ENCODE measurements at regions not wholly inside any gene's neighbourhood (a gene's known extent, or its start where the extent isn't known, plus 50 kb on each side); places are given as distances from the start of the nearest gene placed in this dataset.

DNA sequence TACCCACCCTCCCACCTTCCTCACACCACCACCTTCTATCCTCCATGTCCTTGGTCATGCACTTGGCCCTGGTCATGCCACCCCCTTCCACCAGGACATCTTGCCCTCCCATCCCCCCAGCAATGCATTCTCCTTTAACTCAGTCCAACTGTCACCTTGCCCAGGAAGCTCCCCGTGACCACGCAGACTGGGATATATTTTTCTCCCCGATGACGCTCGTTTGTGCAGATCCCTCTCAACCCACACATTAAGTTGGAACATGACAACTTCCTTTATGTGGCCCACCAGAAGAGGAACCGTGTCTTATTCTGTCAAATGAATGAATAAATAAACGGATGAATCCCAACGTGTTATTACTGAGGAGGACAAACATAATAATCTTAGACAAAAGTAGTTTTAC is 82.8 kb upstream of the TAS2R1 start:
- Histone ChIP-seq H3K27ac (ENCODE audit: extremely low read depth, low read depth, low read length) (no peak overlapping the region), H3K4me1 (ENCODE audit: control insufficient read depth, insufficient read depth, low read length) (no peaks in the 10 kb centered on the region), H3K36me3 (ENCODE audit: control insufficient read depth in 2 of 2, insufficient read depth in 1 of 2, low read length in 2 of 2) (no peaks in the 10 kb centered on the region), H3K4me3 (ENCODE audit: low read depth, low read length) (no peak overlapping the region), H3K9me3 (ENCODE audit: control insufficient read depth, insufficient read depth, low read depth, low read length) (no peaks in the 10 kb centered on the region)
- TF ChIP-seq ZIC2 (tag by site-specific recombination; IDR thresholded peaks at IDR 0.05) (no peak), ZNF785 (tag by site-specific recombination; IDR thresholded peaks at IDR 0.05) (no peak), ZBTB17 (tag by site-specific recombination; IDR thresholded peaks at IDR 0.05) (no peak), SCRT1 (tag by site-specific recombination; IDR thresholded peaks at IDR 0.05; ENCODE audit: borderline replicate concordance) (no peak), ZEB2 (tag by site-specific recombination; IDR thresholded peaks at IDR 0.05) (no peak)
- TF ChIP-seq, protein P1, sequence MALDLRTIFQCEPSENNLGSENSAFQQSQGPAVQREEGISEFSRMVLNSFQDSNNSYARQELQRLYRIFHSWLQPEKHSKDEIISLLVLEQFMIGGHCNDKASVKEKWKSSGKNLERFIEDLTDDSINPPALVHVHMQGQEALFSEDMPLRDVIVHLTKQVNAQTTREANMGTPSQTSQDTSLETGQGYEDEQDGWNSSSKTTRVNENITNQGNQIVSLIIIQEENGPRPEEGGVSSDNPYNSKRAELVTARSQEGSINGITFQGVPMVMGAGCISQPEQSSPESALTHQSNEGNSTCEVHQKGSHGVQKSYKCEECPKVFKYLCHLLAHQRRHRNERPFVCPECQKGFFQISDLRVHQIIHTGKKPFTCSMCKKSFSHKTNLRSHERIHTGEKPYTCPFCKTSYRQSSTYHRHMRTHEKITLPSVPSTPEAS (tag by site-specific recombination; IDR thresholded peaks at IDR 0.05) = no peak
- POLR2A ChIA-PET = no interaction called here
- CTCF ChIA-PET = no interaction called here

DNA sequence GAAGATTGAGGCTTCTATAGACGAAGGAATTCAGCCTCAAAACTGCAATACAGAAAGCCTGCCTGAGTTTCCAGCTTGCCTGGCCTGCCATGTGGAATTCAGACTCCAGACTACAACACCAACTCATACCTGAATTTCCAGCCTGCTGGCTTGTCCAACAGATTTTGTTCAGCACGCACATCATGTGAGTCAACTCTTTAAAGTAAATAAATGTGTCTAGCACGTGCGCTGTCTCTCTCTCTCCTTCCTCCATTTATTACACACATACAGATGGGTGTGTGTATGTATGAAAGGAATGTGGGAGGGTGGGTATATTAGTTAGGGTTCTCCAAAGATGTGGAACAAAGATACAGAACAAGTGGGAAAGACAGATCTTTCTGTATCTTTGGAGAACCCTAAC is 82.4 kb upstream of the TAS2R1 start:
- Histone ChIP-seq H3K4me3 (ENCODE audit: low read depth, low read length) (no peak overlapping the region), H3K27ac (ENCODE audit: extremely low read depth, low read depth, low read length) (no peak overlapping the region), H3K9me3 (ENCODE audit: control insufficient read depth, insufficient read depth, low read depth, low read length) (no peaks in the 10 kb centered on the region), H3K36me3 (ENCODE audit: control insufficient read depth in 2 of 2, insufficient read depth in 1 of 2, low read length in 2 of 2) (no peaks in the 10 kb centered on the region), H3K4me1 (ENCODE audit: control insufficient read depth, insufficient read depth, low read length) (no peaks in the 10 kb centered on the region)
- ChIA-PET POLR2A (no interaction called here), CTCF (no interaction called here)
- no peak for TF ChIP-seq ZNF677 (tag by site-specific recombination; IDR thresholded peaks at IDR 0.05)
- TF ChIP-seq ZNF248 (tag by site-specific recombination; IDR thresholded peaks at IDR 0.05) = no peak
- TF ChIP-seq ZNF239 (tag by site-specific recombination; IDR thresholded peaks at IDR 0.05) = no peak
- TF ChIP-seq ZNF561 (tag by site-specific recombination; IDR thresholded peaks at IDR 0.05; ENCODE audit: borderline replicate concordance) = no peak
- no peak for TF ChIP-seq GLI2 (tag by site-specific recombination; IDR thresholded peaks at IDR 0.05; ENCODE audit: borderline replicate concordance, low read depth)
- TF ChIP-seq ZNF621 (tag by site-specific recombination; IDR thresholded peaks at IDR 0.05) = no peak
- no peak for TF ChIP-seq KLF16 (tag by site-specific recombination; IDR thresholded peaks at IDR 0.05)
- TF ChIP-seq ZNF792 (tag by site-specific recombination; IDR thresholded peaks at IDR 0.05) = no peak
- no peak for TF ChIP-seq ZBTB17 (tag by site-specific recombination; IDR thresholded peaks at IDR 0.05)
- TF ChIP-seq, protein P2, sequence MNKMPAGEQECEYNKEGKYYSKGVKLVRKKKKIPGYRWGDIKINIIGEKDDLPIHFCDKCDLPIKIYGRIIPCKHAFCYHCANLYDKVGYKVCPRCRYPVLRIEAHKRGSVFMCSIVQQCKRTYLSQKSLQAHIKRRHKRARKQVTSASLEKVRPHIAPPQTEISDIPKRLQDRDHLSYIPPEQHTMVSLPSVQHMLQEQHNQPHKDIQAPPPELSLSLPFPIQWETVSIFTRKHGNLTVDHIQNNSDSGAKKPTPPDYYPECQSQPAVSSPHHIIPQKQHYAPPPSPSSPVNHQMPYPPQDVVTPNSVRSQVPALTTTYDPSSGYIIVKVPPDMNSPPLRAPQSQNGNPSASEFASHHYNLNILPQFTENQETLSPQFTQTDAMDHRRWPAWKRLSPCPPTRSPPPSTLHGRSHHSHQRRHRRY (tag by site-specific recombination; IDR thresholded peaks at IDR 0.05) = no peak

DNA sequence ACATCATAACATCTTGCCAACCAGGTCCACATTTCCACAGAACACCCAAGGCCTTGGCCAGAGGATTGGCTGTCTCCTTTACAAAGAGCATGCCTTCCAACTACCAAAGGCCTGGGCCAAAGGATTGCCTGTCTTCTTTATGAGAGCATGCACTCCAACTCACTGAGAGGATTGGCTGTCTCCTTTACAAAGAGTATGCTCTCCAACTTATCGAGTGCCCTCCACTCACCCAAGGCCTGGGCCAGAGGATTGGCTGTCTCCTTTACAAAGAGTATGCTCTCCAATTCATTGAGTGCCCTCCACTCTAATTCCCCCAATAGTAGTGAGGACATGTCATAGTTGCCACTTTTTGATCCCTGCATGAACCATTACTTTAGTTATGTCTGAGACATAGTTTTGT is 79.9 kb upstream of the TAS2R1 start:
- Histone ChIP-seq H3K27ac (ENCODE audit: extremely low read depth, low read depth, low read length) (no peak overlapping the region), H3K4me3 (ENCODE audit: low read depth, low read length) (no peak overlapping the region), H3K9me3 (ENCODE audit: control insufficient read depth, insufficient read depth, low read depth, low read length) (no peaks in the 10 kb centered on the region), H3K4me1 (ENCODE audit: control insufficient read depth, insufficient read depth, low read length) (no peaks in the 10 kb centered on the region), H3K36me3 (ENCODE audit: control insufficient read depth in 2 of 2, insufficient read depth in 1 of 2, low read length in 2 of 2) (no peaks in the 10 kb centered on the region)
- POLR2A ChIA-PET = no interaction called here
- TF ChIP-seq ZEB2 (tag by site-specific recombination; IDR thresholded peaks at IDR 0.05) = no peak
- TF ChIP-seq ZNF514 (tag by site-specific recombination; IDR thresholded peaks at IDR 0.05) = no peak
- TF ChIP-seq ZNF426 (tag by site-specific recombination; IDR thresholded peaks at IDR 0.05) = no peak
- TF ChIP-seq ZNF558 (tag by site-specific recombination; IDR thresholded peaks at IDR 0.05) = no peak
- TF ChIP-seq ZNF274 (IDR thresholded peaks at IDR 0.05; ENCODE audit: low read length) = no peak
- TF ChIP-seq ZNF274 (tag by site-specific recombination; IDR thresholded peaks at IDR 0.05; ENCODE audit: borderline replicate concordance) = no peak
- no peak for TF ChIP-seq ZNF629 (tag by site-specific recombination; IDR thresholded peaks at IDR 0.05)
- no peak for TF ChIP-seq ZNF560 (tag by site-specific recombination; IDR thresholded peaks at IDR 0.05; ENCODE audit: borderline replicate concordance)
- no peak for TF ChIP-seq ZBTB8A (tag by site-specific recombination; IDR thresholded peaks at IDR 0.05)
- TF ChIP-seq, protein P3, sequence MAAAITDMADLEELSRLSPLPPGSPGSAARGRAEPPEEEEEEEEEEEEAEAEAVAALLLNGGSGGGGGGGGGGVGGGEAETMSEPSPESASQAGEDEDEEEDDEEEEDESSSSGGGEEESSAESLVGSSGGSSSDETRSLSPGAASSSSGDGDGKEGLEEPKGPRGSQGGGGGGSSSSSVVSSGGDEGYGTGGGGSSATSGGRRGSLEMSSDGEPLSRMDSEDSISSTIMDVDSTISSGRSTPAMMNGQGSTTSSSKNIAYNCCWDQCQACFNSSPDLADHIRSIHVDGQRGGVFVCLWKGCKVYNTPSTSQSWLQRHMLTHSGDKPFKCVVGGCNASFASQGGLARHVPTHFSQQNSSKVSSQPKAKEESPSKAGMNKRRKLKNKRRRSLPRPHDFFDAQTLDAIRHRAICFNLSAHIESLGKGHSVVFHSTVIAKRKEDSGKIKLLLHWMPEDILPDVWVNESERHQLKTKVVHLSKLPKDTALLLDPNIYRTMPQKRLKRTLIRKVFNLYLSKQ (tag by site-specific recombination; IDR thresholded peaks at IDR 0.05; ENCODE audit: borderline replicate concordance) = no peak
- no peak for TF ChIP-seq ZNF747 (tag by site-specific recombination; IDR thresholded peaks at IDR 0.05)
- TF ChIP-seq SCRT2 (tag by site-specific recombination; IDR thresholded peaks at IDR 0.05) = no peak
- TF ChIP-seq GLIS2 (tag by site-specific recombination; IDR thresholded peaks at IDR 0.05) = no peak
- no peak for TF ChIP-seq ZNF311 (tag by site-specific recombination; IDR thresholded peaks at IDR 0.05; ENCODE audit: borderline replicate concordance)
- TF ChIP-seq, protein P4, sequence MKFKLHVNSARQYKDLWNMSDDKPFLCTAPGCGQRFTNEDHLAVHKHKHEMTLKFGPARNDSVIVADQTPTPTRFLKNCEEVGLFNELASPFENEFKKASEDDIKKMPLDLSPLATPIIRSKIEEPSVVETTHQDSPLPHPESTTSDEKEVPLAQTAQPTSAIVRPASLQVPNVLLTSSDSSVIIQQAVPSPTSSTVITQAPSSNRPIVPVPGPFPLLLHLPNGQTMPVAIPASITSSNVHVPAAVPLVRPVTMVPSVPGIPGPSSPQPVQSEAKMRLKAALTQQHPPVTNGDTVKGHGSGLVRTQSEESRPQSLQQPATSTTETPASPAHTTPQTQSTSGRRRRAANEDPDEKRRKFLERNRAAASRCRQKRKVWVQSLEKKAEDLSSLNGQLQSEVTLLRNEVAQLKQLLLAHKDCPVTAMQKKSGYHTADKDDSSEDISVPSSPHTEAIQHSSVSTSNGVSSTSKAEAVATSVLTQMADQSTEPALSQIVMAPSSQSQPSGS (tag by site-specific recombination; IDR thresholded peaks at IDR 0.05; ENCODE audit: low read depth) = no peak
- no peak for TF ChIP-seq TRIM28 (IDR thresholded peaks at IDR 0.05; ENCODE audit: borderline replicate concordance, low read length)
- no peak for TF ChIP-seq ZNF138 (tag by site-specific recombination; IDR thresholded peaks at IDR 0.05; ENCODE audit: borderline replicate concordance)
- CTCF ChIA-PET = no interaction called here

All from HEK293 (cell line).